ENCODE measurements at regions not wholly inside any gene's neighbourhood (a gene's known extent, or its start where the extent isn't known, plus 50 kb on each side); places are given as distances from the start of the nearest gene placed in this dataset.

DNA sequence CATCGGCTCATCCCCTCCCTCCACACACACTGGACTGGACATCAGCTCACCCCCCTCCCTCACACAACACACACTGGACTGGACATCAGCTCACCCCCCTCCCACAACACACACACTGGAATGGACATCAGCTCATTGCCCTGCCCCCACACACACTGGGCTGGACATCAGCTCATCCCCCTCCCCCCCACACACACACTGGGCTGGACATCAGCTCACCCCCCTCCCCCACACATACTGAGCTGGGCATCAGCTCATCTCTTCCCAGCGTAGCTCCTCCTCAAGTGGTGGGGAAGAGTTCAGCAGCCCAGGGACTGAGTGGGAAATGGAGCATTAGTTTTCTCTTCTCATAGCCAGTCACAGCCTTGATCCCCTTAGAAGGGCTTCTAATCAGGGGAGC is 58.1 kb upstream of the WDR11 start:
- WGBS (ENCODE audit: insufficient coverage, low coverage, missing lambda C conversion rate): 0% methylated on average over 1 of the region's 2 CpGs
- Histone ChIP-seq H3K9me3 (replicated peaks; ENCODE audit: control insufficient read depth, insufficient read depth, low read depth, low read length) (no peaks in the 10 kb centered on the region), H3K79me2 (ENCODE audit: control insufficient read depth, insufficient read depth, low read length) (no peaks in the 10 kb centered on the region), H3K4me1 (replicated peaks in 1 of 2; ENCODE audit: control insufficient read depth in 2 of 2, insufficient read depth in 2 of 2, low read length in 2 of 2) (no peaks in the 10 kb centered on the region), H3K27ac (ENCODE audit: extremely low read depth, low read depth, low read length) (no peak overlapping the region), H2AFZ (ENCODE audit: low read depth, low read length) (no peak overlapping the region), H3K9me1 (ENCODE audit: control insufficient read depth, insufficient read depth, low read length) (no peaks in the 10 kb centered on the region), H3K9ac (ENCODE audit: insufficient read depth in 1 of 2, low read depth in 2 of 2, low read length in 2 of 2) (no peak overlapping the region), H3K27me3 (ENCODE audit: control insufficient read depth in 2 of 2, insufficient read depth in 2 of 2, low read length in 2 of 2) (no peaks in the 10 kb centered on the region), H4K20me1 (replicated peaks; ENCODE audit: control insufficient read depth, insufficient read depth, low read length) (no peaks in the 10 kb centered on the region), H3K4me3 (no peak overlapping the region), H3K36me3 (ENCODE audit: control insufficient read depth, insufficient read depth, low read length) (no peaks in the 10 kb centered on the region), H3K4me2 (ENCODE audit: insufficient read depth, low read length) (no peak overlapping the region)
- ChIA-PET POLR2A (no interaction called here), CTCF (ENCODE audit: low intra/inter-chr PET ratio) (no interaction called here)
- no peak for ATAC-seq
- intact Hi-C loops (cut with micrococcal nuclease): no loop called here
- in situ Hi-C loops (cut with MboI): no loop called here
- BruUV-seq (replicated peaks): no TSS peak
- DNase-seq (ENCODE audit: extremely low read depth in 1 of 4, low spot score in 3 of 4): no peak
- no peak for FAIRE-seq
- TF ChIP-seq POLR2AphosphoS2 (IDR thresholded peaks at IDR 0.05; ENCODE audit: low read length) (no peak), CHD2 (IDR thresholded peaks at IDR 0.05; ENCODE audit: low read depth, low read length) (no peak), ZNF444 (CRISPR knock-in tag; IDR thresholded peaks at IDR 0.05) (no peak), HEY1 (CRISPR knock-in tag; IDR thresholded peaks at IDR 0.05; ENCODE audit: borderline replicate concordance) (no peak), NR1H2 (CRISPR knock-in tag; IDR thresholded peaks at IDR 0.05) (no peak), KDM4B (IDR thresholded peaks at IDR 0.05; ENCODE audit: borderline replicate concordance in 2 of 2, low read depth in 1 of 2) (no peak)
- TF ChIP-seq, protein P1, sequence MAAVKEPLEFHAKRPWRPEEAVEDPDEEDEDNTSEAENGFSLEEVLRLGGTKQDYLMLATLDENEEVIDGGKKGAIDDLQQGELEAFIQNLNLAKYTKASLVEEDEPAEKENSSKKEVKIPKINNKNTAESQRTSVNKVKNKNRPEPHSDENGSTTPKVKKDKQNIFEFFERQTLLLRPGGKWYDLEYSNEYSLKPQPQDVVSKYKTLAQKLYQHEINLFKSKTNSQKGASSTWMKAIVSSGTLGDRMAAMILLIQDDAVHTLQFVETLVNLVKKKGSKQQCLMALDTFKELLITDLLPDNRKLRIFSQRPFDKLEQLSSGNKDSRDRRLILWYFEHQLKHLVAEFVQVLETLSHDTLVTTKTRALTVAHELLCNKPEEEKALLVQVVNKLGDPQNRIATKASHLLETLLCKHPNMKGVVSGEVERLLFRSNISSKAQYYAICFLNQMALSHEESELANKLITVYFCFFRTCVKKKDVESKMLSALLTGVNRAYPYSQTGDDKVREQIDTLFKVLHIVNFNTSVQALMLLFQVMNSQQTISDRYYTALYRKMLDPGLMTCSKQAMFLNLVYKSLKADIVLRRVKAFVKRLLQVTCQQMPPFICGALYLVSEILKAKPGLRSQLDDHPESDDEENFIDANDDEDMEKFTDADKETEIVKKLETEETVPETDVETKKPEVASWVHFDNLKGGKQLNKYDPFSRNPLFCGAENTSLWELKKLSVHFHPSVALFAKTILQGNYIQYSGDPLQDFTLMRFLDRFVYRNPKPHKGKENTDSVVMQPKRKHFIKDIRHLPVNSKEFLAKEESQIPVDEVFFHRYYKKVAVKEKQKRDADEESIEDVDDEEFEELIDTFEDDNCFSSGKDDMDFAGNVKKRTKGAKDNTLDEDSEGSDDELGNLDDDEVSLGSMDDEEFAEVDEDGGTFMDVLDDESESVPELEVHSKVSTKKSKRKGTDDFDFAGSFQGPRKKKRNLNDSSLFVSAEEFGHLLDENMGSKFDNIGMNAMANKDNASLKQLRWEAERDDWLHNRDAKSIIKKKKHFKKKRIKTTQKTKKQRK (IDR thresholded peaks at IDR 0.05; ENCODE audit: borderline replicate concordance, low read depth, low read length): no peak
- TF ChIP-seq, protein P2, sequence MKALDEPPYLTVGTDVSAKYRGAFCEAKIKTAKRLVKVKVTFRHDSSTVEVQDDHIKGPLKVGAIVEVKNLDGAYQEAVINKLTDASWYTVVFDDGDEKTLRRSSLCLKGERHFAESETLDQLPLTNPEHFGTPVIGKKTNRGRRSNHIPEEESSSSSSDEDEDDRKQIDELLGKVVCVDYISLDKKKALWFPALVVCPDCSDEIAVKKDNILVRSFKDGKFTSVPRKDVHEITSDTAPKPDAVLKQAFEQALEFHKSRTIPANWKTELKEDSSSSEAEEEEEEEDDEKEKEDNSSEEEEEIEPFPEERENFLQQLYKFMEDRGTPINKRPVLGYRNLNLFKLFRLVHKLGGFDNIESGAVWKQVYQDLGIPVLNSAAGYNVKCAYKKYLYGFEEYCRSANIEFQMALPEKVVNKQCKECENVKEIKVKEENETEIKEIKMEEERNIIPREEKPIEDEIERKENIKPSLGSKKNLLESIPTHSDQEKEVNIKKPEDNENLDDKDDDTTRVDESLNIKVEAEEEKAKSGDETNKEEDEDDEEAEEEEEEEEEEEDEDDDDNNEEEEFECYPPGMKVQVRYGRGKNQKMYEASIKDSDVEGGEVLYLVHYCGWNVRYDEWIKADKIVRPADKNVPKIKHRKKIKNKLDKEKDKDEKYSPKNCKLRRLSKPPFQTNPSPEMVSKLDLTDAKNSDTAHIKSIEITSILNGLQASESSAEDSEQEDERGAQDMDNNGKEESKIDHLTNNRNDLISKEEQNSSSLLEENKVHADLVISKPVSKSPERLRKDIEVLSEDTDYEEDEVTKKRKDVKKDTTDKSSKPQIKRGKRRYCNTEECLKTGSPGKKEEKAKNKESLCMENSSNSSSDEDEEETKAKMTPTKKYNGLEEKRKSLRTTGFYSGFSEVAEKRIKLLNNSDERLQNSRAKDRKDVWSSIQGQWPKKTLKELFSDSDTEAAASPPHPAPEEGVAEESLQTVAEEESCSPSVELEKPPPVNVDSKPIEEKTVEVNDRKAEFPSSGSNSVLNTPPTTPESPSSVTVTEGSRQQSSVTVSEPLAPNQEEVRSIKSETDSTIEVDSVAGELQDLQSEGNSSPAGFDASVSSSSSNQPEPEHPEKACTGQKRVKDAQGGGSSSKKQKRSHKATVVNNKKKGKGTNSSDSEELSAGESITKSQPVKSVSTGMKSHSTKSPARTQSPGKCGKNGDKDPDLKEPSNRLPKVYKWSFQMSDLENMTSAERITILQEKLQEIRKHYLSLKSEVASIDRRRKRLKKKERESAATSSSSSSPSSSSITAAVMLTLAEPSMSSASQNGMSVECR (CRISPR knock-in tag; IDR thresholded peaks at IDR 0.05): no peak
- TF ChIP-seq, protein P3, sequence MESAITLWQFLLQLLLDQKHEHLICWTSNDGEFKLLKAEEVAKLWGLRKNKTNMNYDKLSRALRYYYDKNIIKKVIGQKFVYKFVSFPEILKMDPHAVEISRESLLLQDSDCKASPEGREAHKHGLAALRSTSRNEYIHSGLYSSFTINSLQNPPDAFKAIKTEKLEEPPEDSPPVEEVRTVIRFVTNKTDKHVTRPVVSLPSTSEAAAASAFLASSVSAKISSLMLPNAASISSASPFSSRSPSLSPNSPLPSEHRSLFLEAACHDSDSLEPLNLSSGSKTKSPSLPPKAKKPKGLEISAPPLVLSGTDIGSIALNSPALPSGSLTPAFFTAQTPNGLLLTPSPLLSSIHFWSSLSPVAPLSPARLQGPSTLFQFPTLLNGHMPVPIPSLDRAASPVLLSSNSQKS (CRISPR knock-in tag; IDR thresholded peaks at IDR 0.05): no peak
- TF ChIP-seq, protein P4, sequence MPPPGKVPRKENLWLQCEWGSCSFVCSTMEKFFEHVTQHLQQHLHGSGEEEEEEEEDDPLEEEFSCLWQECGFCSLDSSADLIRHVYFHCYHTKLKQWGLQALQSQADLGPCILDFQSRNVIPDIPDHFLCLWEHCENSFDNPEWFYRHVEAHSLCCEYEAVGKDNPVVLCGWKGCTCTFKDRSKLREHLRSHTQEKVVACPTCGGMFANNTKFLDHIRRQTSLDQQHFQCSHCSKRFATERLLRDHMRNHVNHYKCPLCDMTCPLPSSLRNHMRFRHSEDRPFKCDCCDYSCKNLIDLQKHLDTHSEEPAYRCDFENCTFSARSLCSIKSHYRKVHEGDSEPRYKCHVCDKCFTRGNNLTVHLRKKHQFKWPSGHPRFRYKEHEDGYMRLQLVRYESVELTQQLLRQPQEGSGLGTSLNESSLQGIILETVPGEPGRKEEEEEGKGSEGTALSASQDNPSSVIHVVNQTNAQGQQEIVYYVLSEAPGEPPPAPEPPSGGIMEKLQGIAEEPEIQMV (tag; conservative IDR thresholded peaks at IDR 0.05; ENCODE audit: low read depth): no peak
- TF ChIP-seq, protein P5, sequence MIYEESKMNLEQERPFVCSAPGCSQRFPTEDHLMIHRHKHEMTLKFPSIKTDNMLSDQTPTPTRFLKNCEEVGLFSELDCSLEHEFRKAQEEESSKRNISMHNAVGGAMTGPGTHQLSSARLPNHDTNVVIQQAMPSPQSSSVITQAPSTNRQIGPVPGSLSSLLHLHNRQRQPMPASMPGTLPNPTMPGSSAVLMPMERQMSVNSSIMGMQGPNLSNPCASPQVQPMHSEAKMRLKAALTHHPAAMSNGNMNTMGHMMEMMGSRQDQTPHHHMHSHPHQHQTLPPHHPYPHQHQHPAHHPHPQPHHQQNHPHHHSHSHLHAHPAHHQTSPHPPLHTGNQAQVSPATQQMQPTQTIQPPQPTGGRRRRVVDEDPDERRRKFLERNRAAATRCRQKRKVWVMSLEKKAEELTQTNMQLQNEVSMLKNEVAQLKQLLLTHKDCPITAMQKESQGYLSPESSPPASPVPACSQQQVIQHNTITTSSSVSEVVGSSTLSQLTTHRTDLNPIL (CRISPR knock-in tag; IDR thresholded peaks at IDR 0.05): no peak
